Spleen (tissue), 7 donors: ENCODE measurements at regions not wholly inside any gene's neighbourhood (a gene's known extent, or its start where the extent isn't known, plus 50 kb on each side); places are given as distances from the start of the nearest gene placed in this dataset.

Experiments
- CTCF ChIP-seq, 11 experiments: fragments of 200-600 bp in 7 of 11; fragments of 450-650 bp in 4 of 11; sonication (generic) in 4 of 11; IDR thresholded peaks in 8 of 11; conservative IDR thresholded peaks in 3 of 11; 1 replicate in 7 of 11; 2 replicates in 4 of 11; pipeline versions ENCODE4 v1.4.0 to v1.8.0; 2016 to 2021; ENCODE audit warnings: antibody characterized with exemption in 11 of 11, inconsistent platforms in 4 of 11, mild to moderate bottlenecking in 1 of 11
- POLR2AphosphoS5 ChIP-seq, 3 donors: sonication (generic); formaldehyde crosslinking; IDR thresholded peaks; one replicate each; pipeline ENCODE4 v1.5.1; 2017; ENCODE audit warnings: antibody characterized with exemption in 3 of 3
- donor health status: DM: no; HTN: no; CAD: no; lungs with moderate emphysema.
- donor health status: DM: no; HTN: no; CAD: no.
- donor health status: DM: no; HTN: no; CAD: no.

GRCh38 chr9:88320748-88321415 is 67.4 kb upstream of the SPIN1 start:
- TF ChIP-seq CTCF (IDR thresholded peaks at IDR 0.05 in 8 of 11, conservative IDR thresholded peaks at IDR 0.05 in 3 of 11) (no peak), POLR2AphosphoS5 (IDR thresholded peaks at IDR 0.05) (no peak)
